Stimulated activated naive CD4-positive, alpha-beta T cell treated with Interleukin-2 at 50 U/mL for 16 hours (primary cell): ENCODE measurements at regions not wholly inside any gene's neighbourhood (a gene's known extent, or its start where the extent isn't known, plus 50 kb on each side); places are given as distances from the start of the nearest gene placed in this dataset.

Experiments used
- DNase-seq: peaks from one replicate; lab custom pipeline; 2025; lab: John Stamatoyannopoulos, UW

- DNase-seq: no peak
These were observed 126.8 kb downstream of the CDC42EP3 start for GRCh38 chr2:37544591-37545031.

GRCh38 chr2:37549598-37549997, 121.8 kb downstream of the CDC42EP3 start:
- DNase-seq: no peak

- no peak for DNase-seq
These were observed 121.3 kb downstream of the CDC42EP3 start for GRCh38 chr2:37550190-37550589.

GRCh38 chr2:37551783-37552182, 119.7 kb downstream of the CDC42EP3 start:
- DNase-seq: no peak

- DNase-seq: no peak
These were observed 119.1 kb downstream of the CDC42EP3 start for GRCh38 chr2:37552339-37552738.

- no peak for DNase-seq
These were observed 117.9 kb downstream of the CDC42EP3 start for GRCh38 chr2:37553411-37554154.

GRCh38 chr2:37554155-37554510, 117.3 kb downstream of the CDC42EP3 start:
- DNase-seq: no peak

- no peak for DNase-seq
These were observed 116.8 kb downstream of the CDC42EP3 start for GRCh38 chr2:37554687-37555086.

GRCh38 chr2:37555457-37555856, 116.0 kb downstream of the CDC42EP3 start:
- no peak for DNase-seq

GRCh38 chr2:37556256-37556655, 115.2 kb downstream of the CDC42EP3 start:
- no peak for DNase-seq

GRCh38 chr2:37558623-37559022, 112.8 kb downstream of the CDC42EP3 start:
- DNase-seq: no peak

GRCh38 chr2:37560241-37560848, 111.1 kb downstream of the CDC42EP3 start:
- no peak for DNase-seq

- no peak for DNase-seq
These were observed 110.4 kb downstream of the CDC42EP3 start for GRCh38 chr2:37560863-37561614.

GRCh38 chr2:37561615-37562569, 109.5 kb downstream of the CDC42EP3 start:
- DNase-seq: peak; percentile 8

- DNase-seq: no peak
These were observed 107.9 kb downstream of the CDC42EP3 start for GRCh38 chr2:37563375-37564015.

GRCh38 chr2:37564356-37564755, 107.1 kb downstream of the CDC42EP3 start:
- no peak for DNase-seq

- no peak for DNase-seq
These were observed 104.9 kb downstream of the CDC42EP3 start for GRCh38 chr2:37566517-37566981.

- DNase-seq: no peak
These were observed 102.9 kb downstream of the CDC42EP3 start for GRCh38 chr2:37568565-37568964.

GRCh38 chr2:37569131-37569823, 102.2 kb downstream of the CDC42EP3 start:
- no peak for DNase-seq

- DNase-seq: no peak
These were observed 101.3 kb downstream of the CDC42EP3 start for GRCh38 chr2:37569986-37570679.
